SK-N-MC (cell line): ENCODE measurements at regions not wholly inside any gene's neighbourhood (a gene's known extent, or its start where the extent isn't known, plus 50 kb on each side); places are given as distances from the start of the nearest gene placed in this dataset.

Source experiments
- EZH2 ChIP-seq: fragments of 200-600 bp; sonication (generic); IDR thresholded peaks from one replicate; pipeline ENCODE4 v1.6.1; 2017; ENCODE audit warnings: antibody characterized with exemption
- POLR2AphosphoS5 ChIP-seq: IDR thresholded peaks from 2 replicates; pipeline ENCODE4 v1.6.1; 2012; ENCODE audit warnings: mild to moderate bottlenecking, low read depth, low read length, borderline replicate concordance

GRCh38 chr9:82088591-82088990, 100.0 kb downstream of the SPATA31D1 start:
- TF ChIP-seq POLR2AphosphoS5 (no peak), EZH2 (no peak)
